ENCODE measurements at regions not wholly inside any gene's neighbourhood (a gene's known extent, or its start where the extent isn't known, plus 50 kb on each side); places are given as distances from the start of the nearest gene placed in this dataset.
"Not testable (repeated sequence)": the region's sequence is repeated elsewhere in the genome, so short reads cannot be mapped to it uniquely, and the experiment has no call there.

GRCh38 chr2:4221845-4222244 lies 518.5 kb downstream of the DCDC2C start:
- Histone ChIP-seq H3K4ac (ENCODE audit: low read length) (no peak overlapping the region), H3K27ac (replicated peaks; ENCODE audit: low read length) (no peak overlapping the region), H3K4me1 (ENCODE audit: control insufficient read depth in 2 of 2, insufficient read depth in 1 of 2, low read depth in 1 of 2, low read length in 2 of 2) (peaks cover 4 to 6% of the 10 kb centered on the region in 2 donors), H3K4me3 (ENCODE audit: low read length in 2 of 2) (no peak overlapping the region), H3K14ac (ENCODE audit: low read length) (no peak overlapping the region), H3K4me2 (ENCODE audit: insufficient read depth, low read length, poor library complexity, severe bottlenecking) (no peak overlapping the region), H3K9me3 (replicated peaks in 1 of 2; ENCODE audit: control insufficient read depth in 2 of 2, insufficient read depth in 1 of 2, low read depth in 1 of 2, low read length in 2 of 2) (no peaks in the 10 kb centered on the region), H2BK15ac (ENCODE audit: low read length) (no peak overlapping the region), H3K23ac (ENCODE audit: low read depth, low read length, poor library complexity) (no peak overlapping the region), H4K8ac (ENCODE audit: low read depth, low read length) (no peak overlapping the region), H3K18ac (ENCODE audit: low read length) (no peak overlapping the region), H2BK120ac (ENCODE audit: low read depth, low read length) (no peak overlapping the region), H3K36me3 (replicated peaks in 1 of 2; ENCODE audit: control insufficient read depth in 2 of 2, insufficient read depth in 2 of 2, low read length in 2 of 2) (no peaks in the 10 kb centered on the region), H2BK5ac (ENCODE audit: low read length) (no peak overlapping the region), H3K9ac (ENCODE audit: low read depth, low read length, poor library complexity) (no peak overlapping the region), H3K27me3 (ENCODE audit: control insufficient read depth in 3 of 3, insufficient read depth in 3 of 3, low read depth in 1 of 3, low read length in 3 of 3) (no peaks in the 10 kb centered on the region), H4K91ac (ENCODE audit: low read depth, low read length, poor library complexity) (no peak overlapping the region), H2AK5ac (ENCODE audit: low read depth, low read length) (no peak overlapping the region), H3K79me1 (ENCODE audit: low read depth, low read length) (no peaks in the 10 kb centered on the region), H2BK12ac (ENCODE audit: low read length) (no peak overlapping the region), H2AFZ (ENCODE audit: low read length) (no peak overlapping the region)
- WGBS, 2 donors (ENCODE audit: extremely low coverage in 2 of 2, insufficient read length in 2 of 2, insufficient replicate concordance in 1 of 2), result no CpG with 5 or more reads among the region's 6 CpGs
- DNase-seq (ENCODE audit: low spot score), result no peak

- not testable (repeated sequence) for H2BK12ac ChIP-seq (ENCODE audit: low read length); H2AFZ ChIP-seq (ENCODE audit: low read length); H2BK15ac ChIP-seq (ENCODE audit: low read length); H3K4me2 ChIP-seq (ENCODE audit: insufficient read depth, low read length, poor library complexity, severe bottlenecking); H3K27ac ChIP-seq (replicated peaks; ENCODE audit: low read length); H2BK5ac ChIP-seq (ENCODE audit: low read length); H3K4ac ChIP-seq (ENCODE audit: low read length); H4K8ac ChIP-seq (ENCODE audit: low read depth, low read length); DNase-seq (ENCODE audit: low spot score); H3K18ac ChIP-seq (ENCODE audit: low read length); H3K23ac ChIP-seq (ENCODE audit: low read depth, low read length, poor library complexity); H3K27me3 ChIP-seq (ENCODE audit: control insufficient read depth in 3 of 3, insufficient read depth in 3 of 3, low read depth in 1 of 3, low read length in 3 of 3); H3K14ac ChIP-seq (ENCODE audit: low read length); H2AK5ac ChIP-seq (ENCODE audit: low read depth, low read length); H3K9me3 ChIP-seq (replicated peaks in 1 of 2; ENCODE audit: control insufficient read depth in 2 of 2, insufficient read depth in 1 of 2, low read depth in 1 of 2, low read length in 2 of 2); H3K79me1 ChIP-seq (ENCODE audit: low read depth, low read length); H3K4me3 ChIP-seq (ENCODE audit: low read length in 2 of 2); H3K9ac ChIP-seq (ENCODE audit: low read depth, low read length, poor library complexity); H3K36me3 ChIP-seq (replicated peaks in 1 of 2; ENCODE audit: control insufficient read depth in 2 of 2, insufficient read depth in 2 of 2, low read length in 2 of 2); H2BK120ac ChIP-seq (ENCODE audit: low read depth, low read length); H4K91ac ChIP-seq (ENCODE audit: low read depth, low read length, poor library complexity)
- peaks cover 5 to 14% of the 10 kb centered on the region in 2 donors for H3K4me1 ChIP-seq (ENCODE audit: control insufficient read depth in 2 of 2, insufficient read depth in 1 of 2, low read depth in 1 of 2, low read length in 2 of 2)
- no CpG with 5 or more reads among the region's 9 CpGs for WGBS, 2 donors (ENCODE audit: extremely low coverage in 2 of 2, insufficient read length in 2 of 2, insufficient replicate concordance in 1 of 2)
These were observed 541.0 kb downstream of the DCDC2C start for GRCh38 chr2:4244422-4244821.

GRCh38 chr2:4246364-4247131 lies 543.2 kb downstream of the DCDC2C start:
- Histone ChIP-seq H2BK120ac (ENCODE audit: low read depth, low read length) (no peak overlapping the region), H3K4me2 (ENCODE audit: insufficient read depth, low read length, poor library complexity, severe bottlenecking) (no peak overlapping the region), H3K27ac (replicated peaks; ENCODE audit: low read length) (no peak overlapping the region), H3K4me3 (ENCODE audit: low read length in 2 of 2) (no peak overlapping the region), H2BK15ac (ENCODE audit: low read length) (no peak overlapping the region), H3K4ac (ENCODE audit: low read length) (no peak overlapping the region), H3K79me1 (ENCODE audit: low read depth, low read length) (no peaks in the 10 kb centered on the region), H3K4me1 (ENCODE audit: control insufficient read depth in 2 of 2, insufficient read depth in 1 of 2, low read depth in 1 of 2, low read length in 2 of 2) (peaks cover 5 to 14% of the 10 kb centered on the region in 2 donors), H3K14ac (ENCODE audit: low read length) (no peak overlapping the region), H3K23ac (ENCODE audit: low read depth, low read length, poor library complexity) (no peak overlapping the region), H3K36me3 (replicated peaks in 1 of 2; ENCODE audit: control insufficient read depth in 2 of 2, insufficient read depth in 2 of 2, low read length in 2 of 2) (no peaks in the 10 kb centered on the region), H2AK5ac (ENCODE audit: low read depth, low read length) (no peak overlapping the region), H2AFZ (ENCODE audit: low read length) (peak overlapping the region; percentile 41), H3K9ac (ENCODE audit: low read depth, low read length, poor library complexity) (no peak overlapping the region), H3K18ac (ENCODE audit: low read length) (peak overlapping the region; percentile 66), H4K8ac (ENCODE audit: low read depth, low read length) (no peak overlapping the region), H3K9me3 (replicated peaks in 1 of 2; ENCODE audit: control insufficient read depth in 2 of 2, insufficient read depth in 1 of 2, low read depth in 1 of 2, low read length in 2 of 2) (no peaks in the 10 kb centered on the region), H2BK5ac (ENCODE audit: low read length) (no peak overlapping the region), H3K27me3 (ENCODE audit: control insufficient read depth in 3 of 3, insufficient read depth in 3 of 3, low read depth in 1 of 3, low read length in 3 of 3) (no peaks in the 10 kb centered on the region), H4K91ac (ENCODE audit: low read depth, low read length, poor library complexity) (no peak overlapping the region), H2BK12ac (ENCODE audit: low read length) (no peak overlapping the region)
- no peak for DNase-seq (ENCODE audit: low spot score)
- no CpG with 5 or more reads among the region's 11 CpGs for WGBS, 2 donors (ENCODE audit: extremely low coverage in 2 of 2, insufficient read length in 2 of 2, insufficient replicate concordance in 1 of 2)

GRCh38 chr2:4247791-4248190 lies 544.4 kb downstream of the DCDC2C start:
- H3K18ac ChIP-seq (ENCODE audit: low read length), result no peak overlapping the region
- H2AK5ac ChIP-seq (ENCODE audit: low read depth, low read length), result no peak overlapping the region
- no peak overlapping the region for H3K27ac ChIP-seq (replicated peaks; ENCODE audit: low read length)
- no peak overlapping the region for H3K14ac ChIP-seq (ENCODE audit: low read length)
- no peak overlapping the region for H4K8ac ChIP-seq (ENCODE audit: low read depth, low read length)
- H3K36me3 ChIP-seq (replicated peaks in 1 of 2; ENCODE audit: control insufficient read depth in 2 of 2, insufficient read depth in 2 of 2, low read length in 2 of 2), result no peaks in the 10 kb centered on the region
- no peak overlapping the region for H4K91ac ChIP-seq (ENCODE audit: low read depth, low read length, poor library complexity)
- H2BK12ac ChIP-seq (ENCODE audit: low read length), result no peak overlapping the region
- no peak overlapping the region for H2AFZ ChIP-seq (ENCODE audit: low read length)
- WGBS, 2 donors (ENCODE audit: extremely low coverage in 2 of 2, insufficient read length in 2 of 2, insufficient replicate concordance in 1 of 2), result no CpG with 5 or more reads among the region's 3 CpGs
- H3K79me1 ChIP-seq (ENCODE audit: low read depth, low read length), result no peaks in the 10 kb centered on the region
- no peak overlapping the region for H3K9ac ChIP-seq (ENCODE audit: low read depth, low read length, poor library complexity)
- peaks cover 5 to 14% of the 10 kb centered on the region in 2 donors for H3K4me1 ChIP-seq (ENCODE audit: control insufficient read depth in 2 of 2, insufficient read depth in 1 of 2, low read depth in 1 of 2, low read length in 2 of 2)
- H2BK120ac ChIP-seq (ENCODE audit: low read depth, low read length), result no peak overlapping the region
- no peak for DNase-seq (ENCODE audit: low spot score)
- no peaks in the 10 kb centered on the region for H3K27me3 ChIP-seq (ENCODE audit: control insufficient read depth in 3 of 3, insufficient read depth in 3 of 3, low read depth in 1 of 3, low read length in 3 of 3)
- no peak overlapping the region for H2BK5ac ChIP-seq (ENCODE audit: low read length)
- no peak overlapping the region for H3K4ac ChIP-seq (ENCODE audit: low read length)
- no peaks in the 10 kb centered on the region for H3K9me3 ChIP-seq (replicated peaks in 1 of 2; ENCODE audit: control insufficient read depth in 2 of 2, insufficient read depth in 1 of 2, low read depth in 1 of 2, low read length in 2 of 2)
- H3K4me3 ChIP-seq (ENCODE audit: low read length in 2 of 2), result no peak overlapping the region
- no peak overlapping the region for H3K4me2 ChIP-seq (ENCODE audit: insufficient read depth, low read length, poor library complexity, severe bottlenecking)
- no peak overlapping the region for H3K23ac ChIP-seq (ENCODE audit: low read depth, low read length, poor library complexity)
- H2BK15ac ChIP-seq (ENCODE audit: low read length), result no peak overlapping the region
